Gastroesophageal sphincter (tissue), 3 donors: ENCODE measurements at regions not wholly inside any gene's neighbourhood (a gene's known extent, or its start where the extent isn't known, plus 50 kb on each side); places are given as distances from the start of the nearest gene placed in this dataset.

ENCODE experiments used
- POLR2A ChIP-seq, 2 donors: fragments of 450-650 bp; IDR thresholded peaks; one replicate each; pipeline ENCODE4 v1.6.1; 2017; ENCODE audit warnings: antibody characterized with exemption in 2 of 2, mild to moderate bottlenecking in 2 of 2, moderate library complexity in 1 of 2
- TF ChIP-seq, protein P1 (sequence below), 4 experiments: fragments of 200-600 bp in 2 of 4; fragments of 450-650 bp in 2 of 4; sonication (generic) in 1 of 4; IDR thresholded peaks; one replicate each; pipeline ENCODE4 v1.5.1; 2017 to 2019; ENCODE audit warnings: antibody characterized with exemption in 4 of 4, mild to moderate bottlenecking in 2 of 4, moderate library complexity in 2 of 4

DNA sequence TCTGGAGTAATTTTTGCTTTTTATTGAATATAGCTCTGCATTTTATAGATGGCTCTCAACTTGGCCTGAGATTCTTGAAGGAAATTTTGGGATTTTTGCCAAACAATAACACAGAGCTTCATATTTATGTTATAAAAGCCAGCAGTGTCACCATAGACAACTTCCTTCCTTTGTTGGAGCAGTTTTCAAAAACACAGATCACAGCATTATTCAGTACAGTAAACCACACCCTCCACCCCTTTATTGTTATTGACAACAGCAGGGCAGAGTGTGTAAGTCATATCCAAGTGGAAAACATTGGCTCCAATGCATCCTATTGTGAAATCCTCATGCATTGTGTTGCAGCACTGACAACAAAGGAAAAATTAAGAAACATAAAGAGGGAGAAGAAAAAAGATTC, 62.6 kb upstream of the PRSS23 start:
- TF ChIP-seq, protein P1, sequence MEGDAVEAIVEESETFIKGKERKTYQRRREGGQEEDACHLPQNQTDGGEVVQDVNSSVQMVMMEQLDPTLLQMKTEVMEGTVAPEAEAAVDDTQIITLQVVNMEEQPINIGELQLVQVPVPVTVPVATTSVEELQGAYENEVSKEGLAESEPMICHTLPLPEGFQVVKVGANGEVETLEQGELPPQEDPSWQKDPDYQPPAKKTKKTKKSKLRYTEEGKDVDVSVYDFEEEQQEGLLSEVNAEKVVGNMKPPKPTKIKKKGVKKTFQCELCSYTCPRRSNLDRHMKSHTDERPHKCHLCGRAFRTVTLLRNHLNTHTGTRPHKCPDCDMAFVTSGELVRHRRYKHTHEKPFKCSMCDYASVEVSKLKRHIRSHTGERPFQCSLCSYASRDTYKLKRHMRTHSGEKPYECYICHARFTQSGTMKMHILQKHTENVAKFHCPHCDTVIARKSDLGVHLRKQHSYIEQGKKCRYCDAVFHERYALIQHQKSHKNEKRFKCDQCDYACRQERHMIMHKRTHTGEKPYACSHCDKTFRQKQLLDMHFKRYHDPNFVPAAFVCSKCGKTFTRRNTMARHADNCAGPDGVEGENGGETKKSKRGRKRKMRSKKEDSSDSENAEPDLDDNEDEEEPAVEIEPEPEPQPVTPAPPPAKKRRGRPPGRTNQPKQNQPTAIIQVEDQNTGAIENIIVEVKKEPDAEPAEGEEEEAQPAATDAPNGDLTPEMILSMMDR (IDR thresholded peaks at IDR 0.05): no peak
- no peak for TF ChIP-seq POLR2A (IDR thresholded peaks at IDR 0.05)
